GM21390 (cell line): ENCODE measurements at regions not wholly inside any gene's neighbourhood (a gene's known extent, or its start where the extent isn't known, plus 50 kb on each side); places are given as distances from the start of the nearest gene placed in this dataset.
"Not testable (repeated sequence)": the region's sequence is repeated elsewhere in the genome, so short reads cannot be mapped to it uniquely, and the experiment has no call there.

ENCODE experiments used
- ATAC-seq: cut with Tn5 transposase; IDR thresholded peaks from one replicate; pipeline ENCODE4 v1.9.1; 2021; ENCODE audit not compliant: unreplicated experiment

DNA sequence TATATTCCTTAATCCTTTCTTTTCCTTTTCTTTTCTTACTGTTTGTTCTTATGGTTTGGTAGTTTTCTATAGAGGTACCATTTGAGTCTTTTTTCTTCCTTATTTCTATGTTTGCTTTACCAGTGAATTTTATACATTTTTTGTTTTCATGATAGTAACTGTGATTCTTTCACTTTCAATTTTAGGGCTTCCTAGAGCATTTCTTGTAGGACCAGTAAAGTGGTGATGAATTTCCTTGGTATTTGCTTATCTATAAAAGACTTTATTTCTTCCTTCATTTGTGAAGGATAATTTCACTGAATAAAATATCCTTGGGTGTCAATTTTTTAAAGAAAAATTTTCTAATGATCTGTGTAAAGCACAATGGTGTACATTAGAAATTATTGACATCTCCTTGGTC lies 637.4 kb downstream of the CD109 start:
- no peak for ATAC-seq

DNA sequence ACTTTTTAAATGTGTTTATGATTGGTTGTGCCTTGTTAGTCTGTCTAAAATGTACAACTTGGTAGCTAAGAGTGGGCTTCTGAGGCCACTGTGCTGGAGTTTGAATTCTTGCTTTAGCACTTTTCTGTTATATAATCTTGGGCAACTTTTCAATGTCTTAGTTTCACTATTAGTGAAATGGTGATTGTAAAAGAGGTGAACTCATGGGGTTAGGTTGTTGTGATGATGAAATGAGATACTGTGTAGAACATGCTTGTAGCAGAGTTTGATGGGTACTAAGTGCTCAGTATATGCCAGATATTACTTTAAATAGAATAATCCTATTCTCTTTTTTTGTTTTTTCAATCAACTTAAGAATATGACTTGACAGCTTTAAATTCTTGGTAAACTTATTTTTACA lies 624.7 kb downstream of the CD109 start:
- ATAC-seq = no peak

DNA sequence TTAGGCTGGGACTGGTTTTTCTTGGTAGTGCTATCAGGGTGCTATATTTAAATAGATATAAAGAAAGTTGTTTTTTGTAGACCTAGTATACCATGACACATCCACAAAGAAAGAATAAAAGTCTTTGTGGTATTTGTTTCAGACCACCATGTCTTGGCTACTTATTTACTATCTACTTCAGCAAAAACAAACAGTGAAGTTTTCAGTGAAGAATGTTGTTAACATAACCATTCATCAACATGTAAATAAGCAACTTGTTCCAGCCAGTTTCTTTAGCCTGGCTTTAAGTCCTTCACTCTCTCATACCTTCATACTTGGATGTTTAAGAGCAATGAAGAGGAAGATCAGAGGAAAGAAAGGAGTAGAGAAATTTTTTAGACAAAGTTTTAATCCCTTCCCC lies 624.1 kb downstream of the CD109 start:
- no peak for ATAC-seq

GRCh38 chr6:74319292-74319691 lies 623.3 kb downstream of the CD109 start:
- no peak for ATAC-seq

GRCh38 chr6:74318738-74319137 lies 622.7 kb downstream of the CD109 start:
- no peak for ATAC-seq

DNA sequence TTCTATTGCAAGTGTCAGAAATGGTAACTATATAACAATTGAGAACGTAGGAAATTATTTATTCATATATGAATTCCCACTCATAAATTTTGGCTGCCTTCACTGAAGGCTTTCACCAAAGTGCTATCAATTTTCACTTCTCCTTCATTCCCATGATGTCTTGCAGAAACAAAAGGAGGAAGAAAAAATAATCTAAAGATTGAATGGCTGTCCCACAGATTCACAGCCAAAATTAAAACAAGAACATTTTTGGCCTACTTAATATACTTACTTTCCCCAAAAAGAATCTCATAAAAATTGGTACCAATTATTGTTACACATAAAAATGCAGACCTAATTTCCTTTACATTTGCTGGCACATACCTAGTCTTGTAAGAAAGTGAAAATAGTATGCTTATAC lies 616.1 kb downstream of the CD109 start:
- no peak for ATAC-seq

DNA sequence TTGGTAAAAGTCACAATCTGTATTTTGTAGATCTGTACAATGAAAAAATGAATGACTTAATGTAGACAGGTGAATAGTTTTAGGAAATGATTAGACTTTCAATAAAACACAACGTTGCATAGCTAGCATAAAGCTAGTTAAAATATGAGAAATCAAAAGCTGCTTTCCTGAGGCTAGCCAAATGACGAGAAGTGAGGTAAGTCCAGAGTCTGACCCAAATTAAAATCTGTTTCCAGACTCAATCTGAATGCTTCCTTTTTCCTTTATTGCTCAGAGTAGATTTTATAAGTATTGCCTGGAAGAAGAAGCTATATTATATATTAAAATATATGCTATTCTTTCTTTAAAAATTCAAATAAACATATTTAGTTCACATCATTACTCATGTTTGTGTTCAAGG lies 615.4 kb downstream of the CD109 start:
- no peak for ATAC-seq

GRCh38 chr6:74289884-74290283 lies 593.9 kb downstream of the CD109 start:
- ATAC-seq = no peak

GRCh38 chr6:74287932-74288331 lies 591.9 kb downstream of the CD109 start:
- no peak for ATAC-seq

DNA sequence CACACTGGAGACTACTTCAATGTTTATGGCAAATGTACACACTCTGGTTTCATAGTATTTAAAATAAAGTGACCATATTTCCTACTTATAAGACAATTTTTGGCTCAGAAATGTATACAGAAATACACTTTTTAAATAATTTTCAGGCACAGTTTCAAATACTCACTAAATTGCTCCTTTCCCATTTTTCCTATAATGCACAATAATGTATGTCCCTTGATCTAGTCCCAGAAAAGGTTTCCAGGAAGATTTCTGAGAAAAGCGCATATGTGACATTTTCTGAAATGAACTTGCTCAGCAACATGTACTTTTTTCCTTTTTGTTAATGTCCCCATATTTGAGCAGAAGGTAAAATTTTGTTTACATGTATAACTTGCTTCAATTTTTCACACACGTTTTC lies 591.4 kb downstream of the CD109 start:
- no peak for ATAC-seq

DNA sequence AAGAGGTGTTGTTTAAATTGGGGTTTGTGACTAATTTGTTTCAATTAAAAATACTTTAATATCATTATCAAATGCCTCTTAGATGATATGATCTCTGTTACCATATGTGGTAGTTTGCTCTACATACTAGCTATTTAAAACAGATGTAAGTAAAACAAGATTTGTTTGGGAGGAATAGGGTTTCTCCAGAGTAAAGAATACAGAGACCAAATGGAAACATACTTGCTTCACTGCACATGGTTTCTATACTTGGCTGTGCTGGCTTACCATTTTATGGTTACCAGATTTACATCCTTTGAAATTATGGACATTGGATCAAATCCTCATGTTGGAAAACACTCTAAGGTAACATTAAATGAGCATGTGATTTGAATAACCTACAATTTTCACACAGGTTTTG lies 588.3 kb downstream of the CD109 start:
- ATAC-seq = no peak

DNA sequence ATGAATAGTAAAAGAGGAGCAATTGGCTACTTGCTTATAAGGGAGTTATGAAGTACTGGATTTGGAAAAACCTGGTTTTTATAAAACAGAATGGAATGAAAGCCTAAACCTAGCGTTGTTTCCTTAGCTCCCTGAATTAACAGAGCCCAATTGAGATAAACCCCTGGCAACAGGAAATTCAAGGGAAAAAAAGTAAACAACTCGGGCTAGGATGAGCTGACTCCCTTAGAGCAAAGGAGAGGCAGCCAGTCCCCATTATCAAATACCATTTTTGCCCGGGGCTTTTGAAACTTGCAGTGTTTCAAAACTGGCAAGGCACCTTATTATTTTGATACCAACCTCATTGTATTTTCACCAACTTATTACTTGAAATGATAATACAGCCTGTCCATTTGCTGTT lies 587.5 kb downstream of the CD109 start:
- no peak for ATAC-seq

- ATAC-seq = no peak
These were observed 586.2 kb downstream of the CD109 start for GRCh38 chr6:74282143-74282689.

DNA sequence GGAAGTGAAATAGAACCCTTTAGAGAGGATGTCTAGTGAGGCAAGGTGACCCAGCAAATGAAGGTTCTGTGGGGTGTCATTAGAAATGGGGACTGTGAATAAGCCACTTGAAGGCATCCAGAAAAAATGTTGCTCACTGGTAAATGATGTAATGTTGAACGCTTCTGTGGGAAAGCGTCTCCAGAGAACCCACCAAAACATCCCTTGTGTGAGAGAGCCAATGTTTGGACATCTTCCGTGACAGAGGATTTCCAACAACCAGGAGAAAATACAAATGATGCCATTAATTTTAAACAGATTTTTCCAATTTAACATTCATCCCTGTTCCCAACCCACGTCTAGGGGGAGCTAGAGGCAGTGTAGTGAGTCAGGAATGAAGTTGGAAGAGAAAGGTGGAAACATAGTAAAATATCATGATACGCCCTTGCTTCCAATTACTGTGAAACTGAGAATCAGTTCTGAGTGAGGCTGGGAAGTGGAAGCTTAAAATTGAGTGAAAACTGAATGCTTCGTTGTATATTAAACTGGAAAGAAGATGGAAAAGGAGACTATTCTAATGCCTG lies 584.2 kb downstream of the CD109 start:
- ATAC-seq = no peak

DNA sequence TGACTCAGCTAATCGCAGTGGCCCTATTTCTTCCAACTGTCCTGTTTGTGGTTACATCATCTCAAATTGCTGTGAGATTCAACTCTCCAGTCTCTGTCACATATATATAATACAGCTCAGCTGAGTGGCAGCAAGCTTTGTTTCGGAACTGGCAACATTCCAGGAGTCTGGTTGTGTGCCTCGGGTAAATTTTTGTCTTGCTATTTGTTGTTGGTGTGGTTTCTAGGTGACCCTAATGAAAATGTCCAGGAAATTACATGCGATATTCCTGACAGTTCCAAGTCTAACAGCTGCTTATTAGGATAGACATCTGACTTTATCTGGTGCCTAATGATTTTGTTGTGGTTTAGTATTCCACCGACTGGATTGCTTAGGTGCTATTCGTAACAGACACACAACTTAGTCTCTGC lies 581.8 kb downstream of the CD109 start:
- ATAC-seq = no peak

DNA sequence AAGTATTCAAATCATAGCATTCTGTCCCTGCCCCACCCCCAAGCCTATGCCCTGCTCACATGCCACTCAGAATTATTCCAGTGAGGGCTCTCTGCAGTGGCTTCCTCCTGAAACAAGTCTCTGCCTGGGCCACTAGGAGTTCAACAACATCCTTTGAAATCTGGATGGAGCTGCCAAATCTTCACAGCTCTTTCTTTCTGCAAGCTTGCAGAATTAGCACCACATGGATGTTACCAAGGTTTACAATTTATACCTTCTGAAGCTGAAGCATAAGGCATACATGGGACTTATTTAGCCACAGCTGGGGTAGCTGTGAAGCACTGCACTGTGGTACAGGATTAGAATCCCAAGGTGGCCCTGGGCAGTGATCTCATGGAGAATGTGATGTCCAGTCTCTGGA lies 577.5 kb downstream of the CD109 start:
- no peak for ATAC-seq

- ATAC-seq = no peak
These were observed 573.5 kb downstream of the CD109 start for GRCh38 chr6:74269600-74269858.

DNA sequence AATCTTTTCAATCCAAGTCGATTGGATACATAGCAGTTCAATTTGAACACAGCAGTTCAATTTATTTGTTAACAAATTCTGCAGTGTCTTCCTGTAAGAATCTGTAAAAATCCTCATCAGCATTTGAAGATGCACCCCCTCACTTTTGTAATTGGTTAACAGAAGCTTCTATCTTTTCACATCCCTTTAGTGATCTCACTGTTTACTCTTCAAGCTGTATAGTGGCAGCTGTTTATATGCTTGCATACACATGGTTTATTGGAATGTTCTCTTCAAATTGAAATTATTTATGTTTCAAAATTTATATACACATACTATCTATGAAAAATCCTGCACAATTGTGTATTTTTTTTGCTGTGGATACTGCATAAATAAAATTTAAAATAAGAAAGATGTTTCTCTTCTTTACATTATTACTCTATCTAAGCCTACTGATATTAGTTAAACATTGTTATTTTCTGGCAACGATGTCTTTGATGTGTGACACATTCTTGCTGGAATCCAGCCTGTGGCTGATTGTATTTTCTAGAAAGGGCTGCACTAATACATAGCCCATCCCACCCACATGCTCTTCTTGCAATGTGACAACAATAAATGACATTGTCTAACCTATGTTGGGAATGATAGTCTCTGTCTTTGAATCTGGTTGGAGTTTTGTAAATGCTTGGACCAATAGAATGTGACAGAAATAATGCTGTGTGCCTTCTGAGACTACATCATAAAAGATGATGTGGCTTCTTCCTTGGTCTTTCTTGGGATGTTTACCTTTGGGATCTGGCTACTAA lies 573.0 kb downstream of the CD109 start:
- ATAC-seq = no peak

- ATAC-seq = no peak
These were observed 564.0 kb downstream of the CD109 start for GRCh38 chr6:74259981-74260380.

DNA sequence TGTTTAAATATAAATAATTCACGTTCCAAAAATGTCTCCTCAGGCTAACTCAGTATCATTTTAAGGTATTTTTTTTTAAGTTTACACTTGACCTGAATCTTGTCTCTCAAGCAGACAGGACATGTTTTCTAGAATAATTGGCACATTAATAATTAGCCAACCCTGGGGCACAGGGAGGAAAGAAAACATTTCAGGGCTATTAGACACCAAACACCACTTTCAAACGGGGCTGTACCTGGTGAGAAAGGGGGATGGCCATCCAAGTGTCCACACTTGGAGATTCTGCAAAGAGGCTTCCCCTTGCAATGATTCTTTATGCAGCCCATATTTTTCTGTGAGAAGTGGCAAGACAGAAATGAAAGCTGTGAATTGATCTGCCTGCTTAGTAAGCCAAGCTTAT lies 560.8 kb downstream of the CD109 start:
- no peak for ATAC-seq

GRCh38 chr6:74256381-74256780 lies 560.4 kb downstream of the CD109 start:
- no peak for ATAC-seq

- not testable (repeated sequence) for ATAC-seq
These were observed 559.0 kb downstream of the CD109 start for GRCh38 chr6:74255007-74255406.

GRCh38 chr6:74254147-74254546 lies 558.1 kb downstream of the CD109 start:
- ATAC-seq = not testable (repeated sequence)
